ENCODE measurements at regions not wholly inside any gene's neighbourhood (a gene's known extent, or its start where the extent isn't known, plus 50 kb on each side); places are given as distances from the start of the nearest gene placed in this dataset.

DNA sequence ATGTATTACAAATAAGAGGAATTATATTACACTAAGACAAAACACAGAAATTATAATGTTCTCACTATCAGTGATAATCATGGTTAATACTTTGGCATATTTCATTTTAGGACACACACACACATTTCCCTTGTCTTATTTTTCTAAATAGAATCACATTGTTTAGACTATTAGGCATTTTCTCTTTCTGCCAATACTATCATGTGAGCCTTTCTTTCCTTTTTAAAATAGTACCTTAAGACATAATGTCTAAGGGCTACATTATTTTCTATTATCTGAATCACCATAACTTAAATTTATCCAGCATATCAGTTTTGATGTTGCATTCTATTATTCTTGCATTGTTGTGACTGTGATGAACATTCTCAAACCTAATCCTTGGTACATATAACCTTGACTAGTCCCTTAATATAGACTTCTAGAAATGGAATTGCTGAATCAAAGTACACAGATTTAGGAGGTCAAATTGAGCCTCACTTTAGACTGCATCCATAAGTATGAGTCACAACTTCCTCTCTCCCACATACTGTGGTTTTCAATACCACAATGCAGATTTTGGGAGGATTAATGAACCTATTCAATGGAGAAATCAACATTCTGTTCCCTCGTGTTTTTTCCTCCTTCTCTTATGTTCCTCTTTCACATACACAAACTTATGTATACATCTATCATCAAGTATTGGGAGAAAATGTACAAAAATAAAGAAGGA lies 212.6 kb downstream of the MOXD1 start:
- H3K4me1 ChIP-seq (replicated peaks in 1 of 4; ENCODE audit: control insufficient read depth in 3 of 4, insufficient read depth in 4 of 4, low read length in 3 of 4) = no peaks in the 10 kb centered on the region
- H4K5ac ChIP-seq (ENCODE audit: insufficient read length, low read depth, low read length) = no peak overlapping the region
- no peaks in the 10 kb centered on the region for H3K23me2 ChIP-seq (ENCODE audit: low read depth, low read length)
- no peaks in the 10 kb centered on the region for H3K36me3 ChIP-seq (ENCODE audit: control insufficient read depth in 2 of 4, insufficient read depth in 4 of 4, low read length in 3 of 4)
- POLR2A ChIA-PET (ENCODE audit: partially characterized antibody) = no interaction called here
- CTCF ChIA-PET (ENCODE audit: partially characterized antibody) = no interaction called here
- no peak overlapping the region for H2BK12ac ChIP-seq (ENCODE audit: low read depth, low read length)
- no peak overlapping the region for H4K91ac ChIP-seq (replicated peaks; ENCODE audit: insufficient read length, low read length)
- H3K4me3 ChIP-seq (ENCODE audit: extremely low read depth in 1 of 4, insufficient read depth in 2 of 4, low read depth in 3 of 4, low read length in 4 of 4) = no peak overlapping the region
- H3K9ac ChIP-seq (replicated peaks in 1 of 4; ENCODE audit: extremely low read depth in 1 of 4, low read depth in 3 of 4, low read length in 3 of 4) = no peak overlapping the region
- no peaks in the 10 kb centered on the region for H3K79me2 ChIP-seq (ENCODE audit: control insufficient read depth in 1 of 2, insufficient read depth in 2 of 2, low read length in 2 of 2)
- no peak overlapping the region for H3K56ac ChIP-seq (replicated peaks; ENCODE audit: insufficient read length, low read depth, low read length)
- H3K14ac ChIP-seq (ENCODE audit: insufficient read length) = no peak overlapping the region
- no peaks in the 10 kb centered on the region for H3K79me1 ChIP-seq (ENCODE audit: low read depth, low read length)
- no peak overlapping the region for H3K23ac ChIP-seq (ENCODE audit: insufficient read length)
- H3K9me3 ChIP-seq (ENCODE audit: insufficient read depth in 2 of 2, low read depth in 1 of 2, low read length in 1 of 2) = no peaks in the 10 kb centered on the region
- H3K18ac ChIP-seq (ENCODE audit: extremely low read depth, low read length) = no peak overlapping the region
- no peak for FAIRE-seq
- no peak overlapping the region for H3K4me2 ChIP-seq (ENCODE audit: insufficient read depth in 1 of 2, low read depth in 2 of 2, low read length in 2 of 2)
- no peak overlapping the region for H4K8ac ChIP-seq (ENCODE audit: extremely low read depth, insufficient read depth, low read length)
- H2BK5ac ChIP-seq (ENCODE audit: low read depth, low read length) = no peak overlapping the region
- H2BK15ac ChIP-seq (ENCODE audit: low read length) = no peak overlapping the region
- H4K20me1 ChIP-seq (replicated peaks in 1 of 2; ENCODE audit: control insufficient read depth in 1 of 2, insufficient read depth in 2 of 2, low read length in 2 of 2) = no peaks in the 10 kb centered on the region
- no peak overlapping the region for H2BK120ac ChIP-seq (replicated peaks; ENCODE audit: low read depth, low read length)
- no peak overlapping the region for H2AFZ ChIP-seq (ENCODE audit: low read length)
- no peak for DNase-seq (ENCODE audit: low read depth in 1 of 2, low spot score in 2 of 2)
- H3K4ac ChIP-seq (replicated peaks; ENCODE audit: insufficient read length, low read depth, low read length) = no peak overlapping the region
- H3K27me3 ChIP-seq (replicated peaks in 1 of 4; ENCODE audit: control insufficient read depth in 3 of 4, extremely low read depth in 1 of 4, insufficient read depth in 3 of 4, low read length in 3 of 4) = peaks cover 0 to 1% (median 0%) of the 10 kb centered on the region in 4 experiments; a peak in 1 of 7 replicates
- no peak overlapping the region for H2BK20ac ChIP-seq (ENCODE audit: low read length)
- no peak overlapping the region for H2AK5ac ChIP-seq (ENCODE audit: low read depth, low read length)
- 79% methylated on average over 1 of the region's 1 CpG; no CpG with 5 or more reads in 1 of the 2 experiments for WGBS, 2 experiments (ENCODE audit: extremely low coverage in 1 of 2, insufficient coverage in 1 of 2, insufficient read length in 1 of 2, insufficient replicate concordance in 2 of 2, low coverage in 1 of 2, low lambda C conversion rate in 2 of 2, missing lambda C conversion rate in 1 of 2)
- TF ChIP-seq SP2 (IDR thresholded peaks at IDR 0.05; ENCODE audit: low read length) (no peak), BRCA1 (IDR thresholded peaks at IDR 0.05; ENCODE audit: low read depth, low read length) (no peak), SRF (IDR thresholded peaks at IDR 0.05; ENCODE audit: low read depth, low read length) (no peak), CBX5 (IDR thresholded peaks at IDR 0.05; ENCODE audit: low read depth, low read length) (no peak), BCL11A (IDR thresholded peaks at IDR 0.05; ENCODE audit: low read depth in 2 of 2, low read length in 2 of 2) (no peak), NANOG (IDR thresholded peaks at IDR 0.05; ENCODE audit: insufficient read depth, low read depth, low read length, poor library complexity, severe bottlenecking) (no peak), CHD1 (IDR thresholded peaks at IDR 0.05; ENCODE audit: low read depth, low read length) (no peak), POU5F1 (IDR thresholded peaks at IDR 0.05; ENCODE audit: low read depth, low read length) (no peak)
- H3K27ac ChIP-seq (ENCODE audit: low read depth, low read length) = no peak overlapping the region

Data from H1 (cell line).